ENCODE measurements at regions not wholly inside any gene's neighbourhood (a gene's known extent, or its start where the extent isn't known, plus 50 kb on each side); places are given as distances from the start of the nearest gene placed in this dataset.

DNA sequence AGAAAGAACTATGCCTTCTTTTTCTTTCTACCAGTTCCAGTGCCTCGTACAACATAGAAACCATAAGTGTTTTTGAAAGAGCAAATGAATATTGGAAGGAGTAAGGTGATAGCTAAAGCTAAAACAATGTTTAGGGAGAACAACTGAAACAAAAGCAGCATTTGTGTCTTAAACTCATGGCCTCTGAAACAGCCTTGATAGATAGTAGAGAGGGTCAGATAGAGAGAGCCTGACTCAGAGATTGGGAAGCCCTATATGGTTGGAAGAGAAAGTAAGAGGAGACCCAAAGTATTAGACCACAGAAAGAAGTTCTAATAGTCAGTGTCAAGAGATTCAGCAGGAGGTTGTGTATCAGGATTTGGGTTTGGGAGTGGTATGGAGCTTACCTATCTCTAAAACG lies 79.6 kb upstream of the IFNG-AS1 start:
- Histone ChIP-seq H3K36me3 (ENCODE audit: control insufficient read depth, insufficient read depth, low read length) (no peaks in the 10 kb centered on the region), H3K4me3 (replicated peaks; ENCODE audit: low read depth, low read length) (no peak overlapping the region), H3K27me3 (replicated peaks; ENCODE audit: control insufficient read depth, insufficient read depth, low read length) (no peaks in the 10 kb centered on the region)
- TF ChIP-seq, protein P1, sequence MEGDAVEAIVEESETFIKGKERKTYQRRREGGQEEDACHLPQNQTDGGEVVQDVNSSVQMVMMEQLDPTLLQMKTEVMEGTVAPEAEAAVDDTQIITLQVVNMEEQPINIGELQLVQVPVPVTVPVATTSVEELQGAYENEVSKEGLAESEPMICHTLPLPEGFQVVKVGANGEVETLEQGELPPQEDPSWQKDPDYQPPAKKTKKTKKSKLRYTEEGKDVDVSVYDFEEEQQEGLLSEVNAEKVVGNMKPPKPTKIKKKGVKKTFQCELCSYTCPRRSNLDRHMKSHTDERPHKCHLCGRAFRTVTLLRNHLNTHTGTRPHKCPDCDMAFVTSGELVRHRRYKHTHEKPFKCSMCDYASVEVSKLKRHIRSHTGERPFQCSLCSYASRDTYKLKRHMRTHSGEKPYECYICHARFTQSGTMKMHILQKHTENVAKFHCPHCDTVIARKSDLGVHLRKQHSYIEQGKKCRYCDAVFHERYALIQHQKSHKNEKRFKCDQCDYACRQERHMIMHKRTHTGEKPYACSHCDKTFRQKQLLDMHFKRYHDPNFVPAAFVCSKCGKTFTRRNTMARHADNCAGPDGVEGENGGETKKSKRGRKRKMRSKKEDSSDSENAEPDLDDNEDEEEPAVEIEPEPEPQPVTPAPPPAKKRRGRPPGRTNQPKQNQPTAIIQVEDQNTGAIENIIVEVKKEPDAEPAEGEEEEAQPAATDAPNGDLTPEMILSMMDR (IDR thresholded peaks at IDR 0.05; ENCODE audit: insufficient read depth, low read length, poor library complexity, severe bottlenecking), result no peak
- DNase-seq (ENCODE audit: extremely low read depth, insufficient read length), result no peak

DNA sequence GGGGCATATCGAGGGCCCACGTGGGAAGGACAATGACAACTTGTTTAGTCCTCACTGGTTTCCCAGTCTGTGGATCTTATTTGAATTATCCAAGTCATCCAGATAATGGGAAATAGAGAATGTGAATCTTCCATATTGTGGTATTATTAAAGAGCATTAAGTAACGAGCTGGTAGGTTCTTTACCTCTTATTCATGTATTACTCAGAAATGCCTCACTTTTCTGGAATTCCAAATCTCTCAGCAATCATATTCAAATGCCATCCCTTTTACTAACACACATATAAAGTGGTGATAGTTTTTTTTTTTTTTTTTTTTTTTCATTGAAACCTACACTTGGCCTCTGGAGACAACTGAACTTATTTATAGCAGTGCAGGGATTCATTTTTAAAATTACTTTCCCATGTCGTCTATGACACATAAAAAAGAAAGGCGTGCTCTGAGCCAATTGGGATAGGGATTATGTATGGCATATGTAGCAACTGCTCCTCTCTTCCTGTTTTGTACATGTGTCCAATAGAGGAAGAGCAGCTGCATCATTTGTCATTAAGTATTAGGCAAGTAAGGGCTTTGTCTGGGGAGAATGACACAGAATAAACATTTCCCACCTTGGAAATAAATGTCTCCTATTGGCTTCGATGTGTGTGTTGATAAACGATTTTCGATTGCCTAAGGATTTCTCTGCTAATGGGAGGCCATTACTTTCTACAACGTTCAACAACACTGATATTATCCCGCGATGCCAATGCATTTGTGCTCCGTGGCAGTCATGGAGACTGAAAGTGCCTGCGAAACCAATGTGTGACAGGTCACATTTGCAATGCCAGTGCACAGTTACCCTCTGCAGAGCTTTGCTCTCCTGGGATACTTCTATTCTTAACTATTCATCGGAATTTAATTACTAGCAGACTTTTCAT lies 78.6 kb upstream of the IFNG-AS1 start:
- TF ChIP-seq, protein P1 (IDR thresholded peaks at IDR 0.05; ENCODE audit: insufficient read depth, low read length, poor library complexity, severe bottlenecking), result no peak
- H3K4me3 ChIP-seq (replicated peaks; ENCODE audit: low read depth, low read length), result no peak overlapping the region
- no peaks in the 10 kb centered on the region for H3K36me3 ChIP-seq (ENCODE audit: control insufficient read depth, insufficient read depth, low read length)
- no peak for DNase-seq (ENCODE audit: extremely low read depth, insufficient read length)
- no peaks in the 10 kb centered on the region for H3K27me3 ChIP-seq (replicated peaks; ENCODE audit: control insufficient read depth, insufficient read depth, low read length)

DNA sequence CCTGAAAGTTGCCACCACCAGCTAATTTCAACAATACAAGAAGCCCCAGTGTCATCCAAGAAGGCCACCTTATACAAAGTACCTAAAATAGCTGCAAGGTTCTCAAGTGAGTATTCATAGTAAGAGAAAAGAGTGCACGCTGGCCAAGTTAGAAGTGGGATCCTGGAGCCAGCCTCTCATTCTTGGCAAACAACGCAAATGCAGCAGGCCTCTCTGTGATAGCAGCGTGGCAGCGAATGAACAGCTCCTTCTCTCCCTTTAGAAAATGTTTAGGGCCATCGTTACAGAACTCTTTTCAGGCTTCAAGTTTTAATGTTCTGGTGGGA lies 78.0 kb upstream of the IFNG-AS1 start:
- DNase-seq (ENCODE audit: extremely low read depth, insufficient read length), result no peak
- no peaks in the 10 kb centered on the region for H3K27me3 ChIP-seq (replicated peaks; ENCODE audit: control insufficient read depth, insufficient read depth, low read length)
- H3K36me3 ChIP-seq (ENCODE audit: control insufficient read depth, insufficient read depth, low read length), result no peaks in the 10 kb centered on the region
- H3K4me3 ChIP-seq (replicated peaks; ENCODE audit: low read depth, low read length), result no peak overlapping the region
- TF ChIP-seq, protein P1 (IDR thresholded peaks at IDR 0.05; ENCODE audit: insufficient read depth, low read length, poor library complexity, severe bottlenecking), result no peak

DNA sequence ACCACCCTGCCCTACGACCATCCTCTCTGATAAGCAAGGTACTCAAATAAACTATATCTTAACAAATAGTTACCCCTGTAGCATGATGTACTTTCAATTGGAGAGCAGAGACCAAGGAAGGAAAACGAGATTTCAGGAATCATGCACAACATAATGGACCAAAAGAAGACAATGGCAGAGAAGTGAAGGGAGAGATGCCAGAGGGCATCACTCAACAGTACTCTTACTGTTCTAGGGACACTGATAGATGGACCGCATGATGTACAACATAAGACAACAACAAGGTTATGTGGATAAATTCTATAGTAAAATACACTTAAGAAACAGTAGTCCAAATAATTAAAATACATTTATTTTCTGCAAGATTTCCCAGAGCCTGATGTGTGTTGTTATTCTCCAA lies 77.5 kb upstream of the IFNG-AS1 start:
- TF ChIP-seq, protein P1 (IDR thresholded peaks at IDR 0.05; ENCODE audit: insufficient read depth, low read length, poor library complexity, severe bottlenecking), result no peak
- H3K36me3 ChIP-seq (ENCODE audit: control insufficient read depth, insufficient read depth, low read length), result no peaks in the 10 kb centered on the region
- DNase-seq (ENCODE audit: extremely low read depth, insufficient read length), result no peak
- H3K27me3 ChIP-seq (replicated peaks; ENCODE audit: control insufficient read depth, insufficient read depth, low read length), result no peaks in the 10 kb centered on the region
- no peak overlapping the region for H3K4me3 ChIP-seq (replicated peaks; ENCODE audit: low read depth, low read length)

DNA sequence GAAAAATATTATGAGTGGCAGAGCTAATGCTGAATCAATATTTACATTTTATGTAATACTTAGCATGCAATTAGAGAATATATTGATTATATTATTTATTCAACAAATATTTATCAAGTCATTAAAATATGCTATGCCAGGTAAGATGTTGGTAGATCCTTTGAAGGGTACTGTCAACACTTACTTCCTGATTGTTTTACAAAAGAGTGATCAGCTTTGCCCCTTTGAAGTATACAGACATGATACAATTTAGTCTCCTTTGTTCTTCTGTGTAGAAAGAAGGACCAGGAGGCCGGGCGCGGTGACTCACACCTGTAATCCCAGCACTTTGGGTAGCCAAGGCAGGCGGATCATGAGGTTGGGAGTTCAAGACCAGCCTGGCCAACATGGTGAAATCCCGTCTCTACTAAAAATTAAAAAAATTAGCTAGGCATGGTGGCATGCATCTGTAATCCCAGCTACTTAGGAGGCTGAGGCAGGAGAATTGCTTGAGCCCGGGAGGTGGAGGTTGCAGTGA lies 73.9 kb upstream of the IFNG-AS1 start:
- TF ChIP-seq, protein P1 (IDR thresholded peaks at IDR 0.05; ENCODE audit: insufficient read depth, low read length, poor library complexity, severe bottlenecking), result no peak
- no peak overlapping the region for H3K4me3 ChIP-seq (replicated peaks; ENCODE audit: low read depth, low read length)
- no peaks in the 10 kb centered on the region for H3K36me3 ChIP-seq (ENCODE audit: control insufficient read depth, insufficient read depth, low read length)
- no peak for DNase-seq (ENCODE audit: extremely low read depth, insufficient read length)
- H3K27me3 ChIP-seq (replicated peaks; ENCODE audit: control insufficient read depth, insufficient read depth, low read length), result no peaks in the 10 kb centered on the region
